Limb (tissue), 2 donors: ENCODE measurements at regions not wholly inside any gene's neighbourhood (a gene's known extent, or its start where the extent isn't known, plus 50 kb on each side); places are given as distances from the start of the nearest gene placed in this dataset.
"Not testable (repeated sequence)": the region's sequence is repeated elsewhere in the genome, so short reads cannot be mapped to it uniquely, and the experiment has no call there.

ENCODE experiments used
- DNase-seq, 2 donors: peaks; one replicate each; pipeline ENCODE4 v3.0.0-alpha.2; 2016; ENCODE audit errors: extremely low spot score in 2 of 2

GRCh38 chr2:67776276-67776675 is 286.5 kb downstream of the C1D start:
- no peak for DNase-seq

- no peak for DNase-seq
These were observed 285.8 kb downstream of the C1D start for GRCh38 chr2:67777010-67777409.

- DNase-seq: no peak
These were observed 284.9 kb downstream of the C1D start for GRCh38 chr2:67777836-67778429.

- DNase-seq: not testable (repeated sequence)
These were observed 282.0 kb downstream of the C1D start for GRCh38 chr2:67780841-67781240.

- DNase-seq: peak in 1 of 2 donors; percentile 8
These were observed 280.4 kb downstream of the C1D start for GRCh38 chr2:67782443-67782842.

GRCh38 chr2:67783026-67783425 is 279.8 kb downstream of the C1D start:
- DNase-seq: no peak

- DNase-seq: no peak
These were observed 272.2 kb downstream of the C1D start for GRCh38 chr2:67790622-67791021.

GRCh38 chr2:67792191-67792590 is 270.6 kb downstream of the C1D start:
- DNase-seq: peak in 1 of 2 donors; percentile 57

GRCh38 chr2:67792681-67793091 is 270.1 kb downstream of the C1D start:
- peak; percentile 49 to 80 for DNase-seq

- DNase-seq: peak in 1 of 2 donors; percentile 30
These were observed 264.8 kb downstream of the C1D start for GRCh38 chr2:67797801-67798540.

- peak in 1 of 2 donors; percentile 18 for DNase-seq
These were observed 264.2 kb downstream of the C1D start for GRCh38 chr2:67798541-67799160.

GRCh38 chr2:67799886-67800285 is 262.9 kb downstream of the C1D start:
- no peak for DNase-seq

- DNase-seq: no peak
These were observed 260.5 kb downstream of the C1D start for GRCh38 chr2:67802291-67802690.

GRCh38 chr2:67802824-67803223 is 260.0 kb downstream of the C1D start:
- no peak for DNase-seq

- DNase-seq: no peak
These were observed 256.0 kb downstream of the C1D start for GRCh38 chr2:67806816-67807215.

- no peak for DNase-seq
These were observed 254.7 kb downstream of the C1D start for GRCh38 chr2:67808112-67808511.

- no peak for DNase-seq
These were observed 250.1 kb downstream of the C1D start for GRCh38 chr2:67812682-67813081.

GRCh38 chr2:67823726-67824125 is 239.1 kb downstream of the C1D start:
- no peak for DNase-seq

GRCh38 chr2:67824186-67824585 is 238.6 kb downstream of the C1D start:
- DNase-seq: no peak

GRCh38 chr2:67825476-67825875 is 237.3 kb downstream of the C1D start:
- DNase-seq: no peak

- no peak for DNase-seq
These were observed 234.7 kb downstream of the C1D start for GRCh38 chr2:67828066-67828465.

GRCh38 chr2:67829470-67829869 is 233.3 kb downstream of the C1D start:
- no peak for DNase-seq

- DNase-seq: no peak
These were observed 229.2 kb downstream of the C1D start for GRCh38 chr2:67833632-67834031.
